ENCODE measurements at regions not wholly inside any gene's neighbourhood (a gene's known extent, or its start where the extent isn't known, plus 50 kb on each side); places are given as distances from the start of the nearest gene placed in this dataset.

DNA sequence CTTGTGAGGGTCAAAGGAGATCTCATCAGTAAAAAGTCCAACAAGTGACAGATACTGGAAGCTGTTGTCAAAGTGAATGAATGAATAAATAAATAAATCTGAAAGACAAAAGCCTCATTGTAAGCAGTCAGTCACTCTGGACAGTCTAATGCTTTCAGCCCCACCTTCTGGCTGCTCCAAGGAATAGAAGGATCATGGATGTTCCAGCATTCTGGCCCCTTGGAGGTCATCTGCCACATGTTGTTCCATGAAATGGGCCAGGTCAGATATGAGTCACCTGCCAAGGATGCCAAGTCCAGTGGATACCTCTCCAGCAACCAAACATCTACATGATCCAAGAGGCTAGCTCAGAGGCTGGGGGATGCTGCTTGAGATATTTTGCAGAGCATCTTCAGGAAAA is 185.6 kb downstream of the BMP7 start:
- no peak for DNase-seq (ENCODE audit: low read depth, low spot score)
- RAD21 ChIA-PET (ENCODE audit: low non-redundant PET in 1 of 2, low total read pairs in 2 of 2, uncharacterized antibody in 2 of 2, unreplicated experiment in 2 of 2), result no interaction called here

DNA sequence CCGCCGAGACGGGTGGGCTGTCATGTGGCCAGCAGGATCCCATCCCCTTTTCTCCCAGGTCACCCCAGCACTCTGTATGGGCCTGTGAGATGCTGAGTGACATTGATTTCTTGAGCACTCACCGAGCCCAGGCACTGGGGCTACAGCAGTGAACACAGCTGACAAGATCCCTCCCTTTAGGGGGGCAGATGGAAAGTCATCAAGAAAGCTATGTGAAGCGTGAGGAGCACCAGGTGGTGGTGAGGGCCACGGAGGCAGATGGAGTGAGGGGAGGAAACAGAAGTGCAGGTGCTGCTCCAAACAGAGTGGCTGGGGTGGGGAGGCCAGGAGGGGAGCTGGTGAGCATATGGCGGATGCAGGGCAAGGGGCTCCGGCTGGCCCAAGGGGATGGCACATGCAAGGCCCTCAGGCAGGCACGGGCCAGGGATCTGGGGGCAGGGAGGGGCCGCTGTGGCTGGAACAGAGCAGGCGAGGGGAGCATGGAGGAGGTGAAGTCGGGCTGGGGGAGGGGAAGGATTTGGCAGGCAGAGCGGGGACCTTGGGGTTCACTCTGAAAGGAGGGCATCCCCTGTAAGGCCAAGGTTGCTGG is 184.0 kb downstream of the BMP7 start:
- Histone ChIP-seq H3K36me3 (ENCODE audit: control insufficient read depth in 1 of 2, insufficient read depth in 2 of 2, low read length in 2 of 2) (no peaks in the 10 kb centered on the region), H3K79me2 (ENCODE audit: insufficient read depth, low read length) (no peaks in the 10 kb centered on the region), H3K9ac (ENCODE audit: low read length) (no peak overlapping the region), H3K9me2 (ENCODE audit: insufficient read depth) (no peaks in the 10 kb centered on the region), H4K20me1 (ENCODE audit: insufficient read depth) (no peaks in the 10 kb centered on the region), H2AFZ (ENCODE audit: low read depth, low read length, poor library complexity, severe bottlenecking) (no peak overlapping the region), H3K4me1 (ENCODE audit: control insufficient read depth in 1 of 2, insufficient read depth in 2 of 2, low read length in 2 of 2) (peaks cover 1 to 5% of the 10 kb centered on the region in 2 experiments; a peak in 2 of 4 replicates), H3K27ac (ENCODE audit: low read depth, low read length) (no peak overlapping the region), H3K9me3 (ENCODE audit: control insufficient read depth in 1 of 2, insufficient read depth in 1 of 2, low read depth in 1 of 2, low read length in 2 of 2) (peaks cover 4 to 6% of the 10 kb centered on the region in 2 experiments; a peak in 2 of 4 replicates), H3K4me2 (ENCODE audit: low read length) (no peak overlapping the region), H3K27me3 (ENCODE audit: insufficient read depth, low read length) (no peaks in the 10 kb centered on the region), H3K4me3 (replicated peaks in 1 of 2; ENCODE audit: low read depth in 1 of 2, low read length in 2 of 2) (no peak overlapping the region)
- POLR2A ChIA-PET, result no interaction called here
- CTCF ChIA-PET, result no interaction called here
- DNase-seq (ENCODE audit: low read depth, low spot score), result no peak
- RAD21 ChIA-PET (ENCODE audit: low non-redundant PET in 1 of 2, low total read pairs in 2 of 2, uncharacterized antibody in 2 of 2, unreplicated experiment in 2 of 2), result no interaction called here
- intact Hi-C loops (cut with micrococcal nuclease), result no loop called here
- no TSS peak for BruUV-seq (replicated peaks)
- no peak for ATAC-seq
- TF ChIP-seq SP1 (IDR thresholded peaks at IDR 0.05; ENCODE audit: low read depth), result no peak
- no peak for TF ChIP-seq EGR1 (IDR thresholded peaks at IDR 0.05; ENCODE audit: low read depth)
- TF ChIP-seq CBX3 (IDR thresholded peaks at IDR 0.05; ENCODE audit: low read depth), result no peak
- TF ChIP-seq, protein P1, sequence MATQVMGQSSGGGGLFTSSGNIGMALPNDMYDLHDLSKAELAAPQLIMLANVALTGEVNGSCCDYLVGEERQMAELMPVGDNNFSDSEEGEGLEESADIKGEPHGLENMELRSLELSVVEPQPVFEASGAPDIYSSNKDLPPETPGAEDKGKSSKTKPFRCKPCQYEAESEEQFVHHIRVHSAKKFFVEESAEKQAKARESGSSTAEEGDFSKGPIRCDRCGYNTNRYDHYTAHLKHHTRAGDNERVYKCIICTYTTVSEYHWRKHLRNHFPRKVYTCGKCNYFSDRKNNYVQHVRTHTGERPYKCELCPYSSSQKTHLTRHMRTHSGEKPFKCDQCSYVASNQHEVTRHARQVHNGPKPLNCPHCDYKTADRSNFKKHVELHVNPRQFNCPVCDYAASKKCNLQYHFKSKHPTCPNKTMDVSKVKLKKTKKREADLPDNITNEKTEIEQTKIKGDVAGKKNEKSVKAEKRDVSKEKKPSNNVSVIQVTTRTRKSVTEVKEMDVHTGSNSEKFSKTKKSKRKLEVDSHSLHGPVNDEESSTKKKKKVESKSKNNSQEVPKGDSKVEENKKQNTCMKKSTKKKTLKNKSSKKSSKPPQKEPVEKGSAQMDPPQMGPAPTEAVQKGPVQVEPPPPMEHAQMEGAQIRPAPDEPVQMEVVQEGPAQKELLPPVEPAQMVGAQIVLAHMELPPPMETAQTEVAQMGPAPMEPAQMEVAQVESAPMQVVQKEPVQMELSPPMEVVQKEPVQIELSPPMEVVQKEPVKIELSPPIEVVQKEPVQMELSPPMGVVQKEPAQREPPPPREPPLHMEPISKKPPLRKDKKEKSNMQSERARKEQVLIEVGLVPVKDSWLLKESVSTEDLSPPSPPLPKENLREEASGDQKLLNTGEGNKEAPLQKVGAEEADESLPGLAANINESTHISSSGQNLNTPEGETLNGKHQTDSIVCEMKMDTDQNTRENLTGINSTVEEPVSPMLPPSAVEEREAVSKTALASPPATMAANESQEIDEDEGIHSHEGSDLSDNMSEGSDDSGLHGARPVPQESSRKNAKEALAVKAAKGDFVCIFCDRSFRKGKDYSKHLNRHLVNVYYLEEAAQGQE (IDR thresholded peaks at IDR 0.05; ENCODE audit: low read depth), result no peak
- TF ChIP-seq, protein P2, sequence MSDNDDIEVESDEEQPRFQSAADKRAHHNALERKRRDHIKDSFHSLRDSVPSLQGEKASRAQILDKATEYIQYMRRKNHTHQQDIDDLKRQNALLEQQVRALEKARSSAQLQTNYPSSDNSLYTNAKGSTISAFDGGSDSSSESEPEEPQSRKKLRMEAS (IDR thresholded peaks at IDR 0.05), result no peak
- TF ChIP-seq TCF7L2 (IDR thresholded peaks at IDR 0.05; ENCODE audit: borderline replicate concordance, extremely low read depth, insufficient read depth, insufficient read length), result no peak
- TF ChIP-seq EZH2phosphoT487 (IDR thresholded peaks at IDR 0.05; ENCODE audit: borderline replicate concordance), result no peak
- no peak for TF ChIP-seq ATF3 (IDR thresholded peaks at IDR 0.05)

More for the DNA sequence above, 185.6 kb downstream of the BMP7 start:
- Histone ChIP-seq H4K20me1 (ENCODE audit: insufficient read depth) (no peaks in the 10 kb centered on the region), H2AFZ (ENCODE audit: low read depth, low read length, poor library complexity, severe bottlenecking) (no peak overlapping the region), H3K79me2 (ENCODE audit: insufficient read depth, low read length) (no peaks in the 10 kb centered on the region), H3K9me3 (ENCODE audit: control insufficient read depth in 1 of 2, insufficient read depth in 1 of 2, low read depth in 1 of 2, low read length in 2 of 2) (peaks cover 4 to 6% of the 10 kb centered on the region in 2 experiments; a peak in 2 of 4 replicates), H3K27me3 (ENCODE audit: insufficient read depth, low read length) (no peaks in the 10 kb centered on the region), H3K27ac (ENCODE audit: low read depth, low read length) (no peak overlapping the region), H3K4me3 (replicated peaks in 1 of 2; ENCODE audit: low read depth in 1 of 2, low read length in 2 of 2) (no peak overlapping the region), H3K36me3 (ENCODE audit: control insufficient read depth in 1 of 2, insufficient read depth in 2 of 2, low read length in 2 of 2) (no peaks in the 10 kb centered on the region), H3K9me2 (ENCODE audit: insufficient read depth) (no peaks in the 10 kb centered on the region), H3K9ac (ENCODE audit: low read length) (no peak overlapping the region), H3K4me2 (ENCODE audit: low read length) (no peak overlapping the region), H3K4me1 (ENCODE audit: control insufficient read depth in 1 of 2, insufficient read depth in 2 of 2, low read length in 2 of 2) (peaks cover 0 to 10% of the 10 kb centered on the region in 2 experiments; a peak in 2 of 4 replicates)
- BruUV-seq (replicated peaks), result no TSS peak
- TF ChIP-seq CTCF (IDR thresholded peaks at IDR 0.05 in 2 of 3, conservative IDR thresholded peaks at IDR 0.05 in 1 of 3; ENCODE audit: borderline replicate concordance in 1 of 3, insufficient read depth in 1 of 3, low read depth in 2 of 3, low read length in 2 of 3), result peak; percentile 16 to 30 (median 21); a peak in 3 of 6 replicates
- TF ChIP-seq RAD21 (IDR thresholded peaks at IDR 0.05; ENCODE audit: low read depth), result peak; percentile 51
- TF ChIP-seq EZH2phosphoT487 (IDR thresholded peaks at IDR 0.05; ENCODE audit: borderline replicate concordance), result no peak
- ChIA-PET CTCF (interaction anchor here (1.1 to 1.5 kb wide), 2 partner anchors 237 to 530 kb away, joined by 3 to 5 read pairs; no protein-coding TSS in a partner anchor), POLR2A (no interaction called here)
- intact Hi-C loops (cut with micrococcal nuclease), result no loop called here
- peak; percentile 69 for ATAC-seq
